HEK293 (cell line): ENCODE measurements at regions not wholly inside any gene's neighbourhood (a gene's known extent, or its start where the extent isn't known, plus 50 kb on each side); places are given as distances from the start of the nearest gene placed in this dataset.

Source experiments
- CTCF ChIA-PET: fragments of 350-600 bp; formaldehyde crosslinking; extraction: SDS; loops from one replicate; lab custom pipeline; 2021; ENCODE audit warnings: antibody characterized with exemption; lab: Yijun Ruan, JAX
- POLR2A ChIA-PET: fragments of 300-600 bp; formaldehyde crosslinking; extraction: SDS; loops from one replicate; lab custom pipeline; 2020; ENCODE audit warnings: antibody characterized with exemption, inconsistent platforms; lab: Yijun Ruan, JAX
- H3K27ac ChIP-seq: fragments of 200-500 bp; sonication (Bioruptor generic); 2 replicates; pipeline ENCODE4 v1.5.1; 2014; ENCODE audit warnings: low read depth, low read length, control low read depth, inconsistent platforms; ENCODE audit errors: extremely low read depth
- H3K36me3 ChIP-seq, 2 experiments: fragments of 200-500 bp in 1 of 2; sonication (Bioruptor generic) in 1 of 2; 1 replicate in 1 of 2; 2 replicates in 1 of 2; pipeline ENCODE4 v1.5.1; 2014 to 2017; ENCODE audit warnings: inconsistent platforms in 2 of 2, low read length in 2 of 2; ENCODE audit not compliant: control insufficient read depth in 2 of 2, insufficient read depth in 1 of 2
- H3K4me1 ChIP-seq: fragments of 200-500 bp; sonication (Bioruptor generic); 2 replicates; pipeline ENCODE4 v1.5.1; 2014; ENCODE audit warnings: mild to moderate bottlenecking, low read length, inconsistent platforms; ENCODE audit not compliant: control insufficient read depth, insufficient read depth
- H3K4me3 ChIP-seq: 2 replicates; pipeline ENCODE4 v1.5.1; 2011; ENCODE audit warnings: low read depth, mild to moderate bottlenecking, control low read depth, low read length, moderate library complexity
- H3K9me3 ChIP-seq: fragments of 200-500 bp; sonication (Bioruptor generic); 2 replicates; pipeline ENCODE4 v1.5.1; 2014; ENCODE audit warnings: low read depth, low read length, inconsistent platforms; ENCODE audit not compliant: control insufficient read depth, insufficient read depth
- GFI1B ChIP-seq: fragments of 450-650 bp; formaldehyde crosslinking; IDR thresholded peaks from 2 replicates; pipeline ENCODE4 v1.5.1; 2016; ENCODE audit warnings: missing biosample characterization, missing genetic modification characterization
- GLI4 ChIP-seq: fragments of 450-650 bp; formaldehyde crosslinking; IDR thresholded peaks from 2 replicates; pipeline ENCODE4 v1.5.1; 2016; ENCODE audit warnings: missing biosample characterization, missing genetic modification characterization
- IKZF3 ChIP-seq: fragments of 450-650 bp; IDR thresholded peaks from 2 replicates; pipeline ENCODE4 v1.5.0; 2018; ENCODE audit warnings: missing biosample characterization, mild to moderate bottlenecking, missing genetic modification characterization, moderate library complexity
- SP7 ChIP-seq: fragments of 450-650 bp; formaldehyde crosslinking; IDR thresholded peaks from 2 replicates; pipeline ENCODE4 v1.5.1; 2016; ENCODE audit warnings: missing biosample characterization, missing genetic modification characterization
- YY2 ChIP-seq: fragments of 450-650 bp; formaldehyde crosslinking; IDR thresholded peaks from 2 replicates; pipeline ENCODE4 v1.5.1; 2016; ENCODE audit warnings: missing biosample characterization, missing genetic modification characterization
- ZNF174 ChIP-seq: fragments of 450-650 bp; formaldehyde crosslinking; IDR thresholded peaks from 2 replicates; pipeline ENCODE4 v1.5.0; 2017; ENCODE audit warnings: missing biosample characterization, mild to moderate bottlenecking, missing genetic modification characterization
- ZNF184 ChIP-seq: fragments of 450-650 bp; IDR thresholded peaks from 2 replicates; pipeline ENCODE4 v1.5.1; 2018; ENCODE audit warnings: missing biosample characterization, mild to moderate bottlenecking, missing genetic modification characterization
- ZNF202 ChIP-seq: fragments of 450-650 bp; formaldehyde crosslinking; IDR thresholded peaks from 2 replicates; pipeline ENCODE4 v1.5.1; 2016; ENCODE audit warnings: missing biosample characterization, missing genetic modification characterization, borderline replicate concordance
- ZNF211 ChIP-seq: fragments of 450-650 bp; formaldehyde crosslinking; IDR thresholded peaks from 2 replicates; pipeline ENCODE4 v1.5.1; 2016; ENCODE audit warnings: low read depth, missing biosample characterization, missing genetic modification characterization
- ZNF23 ChIP-seq: fragments of 450-650 bp; formaldehyde crosslinking; IDR thresholded peaks from 2 replicates; pipeline ENCODE4 v1.5.1; 2016; ENCODE audit warnings: missing biosample characterization, missing genetic modification characterization, borderline replicate concordance
- ZNF239 ChIP-seq: fragments of 450-650 bp; formaldehyde crosslinking; IDR thresholded peaks from 2 replicates; pipeline ENCODE4 v1.5.1; 2016; ENCODE audit warnings: missing biosample characterization, missing genetic modification characterization
- ZNF473 ChIP-seq: fragments of 450-650 bp; formaldehyde crosslinking; IDR thresholded peaks from 2 replicates; pipeline ENCODE4 v1.5.1; 2017; ENCODE audit warnings: missing biosample characterization, missing genetic modification characterization
- ZNF561 ChIP-seq: fragments of 450-650 bp; IDR thresholded peaks from 2 replicates; pipeline ENCODE4 v1.5.1; 2018; ENCODE audit warnings: missing biosample characterization, missing genetic modification characterization, borderline replicate concordance
- ZNF571 ChIP-seq: fragments of 450-650 bp; formaldehyde crosslinking; IDR thresholded peaks from 2 replicates; pipeline ENCODE4 v1.5.0; 2017; ENCODE audit warnings: missing biosample characterization, missing genetic modification characterization
- ZNF623 ChIP-seq: fragments of 450-650 bp; formaldehyde crosslinking; IDR thresholded peaks from 2 replicates; pipeline ENCODE4 v1.5.1; 2016; ENCODE audit warnings: missing biosample characterization, missing genetic modification characterization
- ZNF624 ChIP-seq: fragments of 450-650 bp; formaldehyde crosslinking; IDR thresholded peaks from 2 replicates; pipeline ENCODE4 v1.5.1; 2017; ENCODE audit warnings: missing biosample characterization, missing genetic modification characterization
- ZNF626 ChIP-seq: fragments of 450-650 bp; sonication (Bioruptor Pico); formaldehyde crosslinking; IDR thresholded peaks from 2 replicates; pipeline ENCODE4 v1.5.1; 2018; ENCODE audit warnings: missing biosample characterization, missing genetic modification characterization, inconsistent platforms
- ZNF785 ChIP-seq: fragments of 450-650 bp; formaldehyde crosslinking; IDR thresholded peaks from 2 replicates; pipeline ENCODE4 v1.5.1; 2016; ENCODE audit warnings: missing biosample characterization, missing genetic modification characterization
- ZSCAN16 ChIP-seq: fragments of 450-650 bp; formaldehyde crosslinking; IDR thresholded peaks from 2 replicates; pipeline ENCODE4 v1.5.1; 2016; ENCODE audit warnings: missing biosample characterization, missing genetic modification characterization
- TF ChIP-seq, protein P1 (sequence below): fragments of 450-650 bp; formaldehyde crosslinking; IDR thresholded peaks from 2 replicates; pipeline ENCODE4 v1.5.1; 2016; ENCODE audit warnings: missing biosample characterization, missing genetic modification characterization
- TF ChIP-seq, protein P2 (sequence below): fragments of 450-650 bp; formaldehyde crosslinking; IDR thresholded peaks from 2 replicates; pipeline ENCODE4 v1.5.1; 2017; ENCODE audit warnings: missing biosample characterization, missing genetic modification characterization
- TF ChIP-seq, protein P3 (sequence below): fragments of 450-650 bp; formaldehyde crosslinking; IDR thresholded peaks from 2 replicates; pipeline ENCODE4 v1.5.1; 2016; ENCODE audit warnings: missing biosample characterization, missing genetic modification characterization
- TF ChIP-seq, protein P4 (sequence below): fragments of 450-650 bp; formaldehyde crosslinking; conservative IDR thresholded peaks from 2 replicates; pipeline ENCODE4 v1.5.1; 2016; ENCODE audit warnings: low read depth, missing biosample characterization, missing genetic modification characterization

DNA sequence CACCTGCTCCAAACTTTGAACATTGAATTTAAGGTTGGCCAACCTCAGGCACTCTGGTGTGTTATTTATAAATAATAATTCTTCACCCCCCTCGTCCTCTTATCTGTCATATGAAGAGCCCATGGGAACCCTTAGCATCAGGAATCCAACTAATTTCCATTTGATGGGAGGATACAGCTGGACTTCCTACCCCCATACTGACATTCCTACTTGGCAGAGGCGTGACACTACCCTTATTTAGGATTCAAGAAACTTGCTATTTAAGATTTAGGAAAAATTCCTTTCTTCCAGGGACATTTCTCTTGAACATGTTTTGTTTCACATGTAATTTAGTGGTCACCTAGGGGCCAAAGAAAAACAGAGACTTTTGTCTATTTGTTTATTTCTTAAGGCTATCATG, 171.9 kb upstream of the NRP1 start:
- POLR2A ChIA-PET: interaction anchor here (0.9 kb wide), 1 partner anchor 172 kb away, joined by 11 read pairs; the partner anchor contains the start of gene NRP1
- CTCF ChIA-PET: interaction anchor here (0.7 to 1.2 kb wide), 3 partner anchors 10 to 821 kb away, joined by 3 to 4 read pairs (median 3); no protein-coding TSS in a partner anchor
- peaks cover 15% of the 10 kb centered on the region; the same call in 1 of the 2 replicates for H3K4me1 ChIP-seq
- no peaks in the 10 kb centered on the region for H3K36me3 ChIP-seq
- no peak overlapping the region for H3K27ac ChIP-seq
- TF ChIP-seq ZNF202: no peak
- no peak for TF ChIP-seq ZNF626 (tag by site-specific recombination)
- TF ChIP-seq GLI4 (tag by site-specific recombination): no peak
- TF ChIP-seq ZNF174 (tag by site-specific recombination): no peak
- TF ChIP-seq ZNF23: no peak
- no peak for TF ChIP-seq YY2 (tag by site-specific recombination)
- TF ChIP-seq ZNF624 (tag by site-specific recombination): no peak
- TF ChIP-seq, protein P1, sequence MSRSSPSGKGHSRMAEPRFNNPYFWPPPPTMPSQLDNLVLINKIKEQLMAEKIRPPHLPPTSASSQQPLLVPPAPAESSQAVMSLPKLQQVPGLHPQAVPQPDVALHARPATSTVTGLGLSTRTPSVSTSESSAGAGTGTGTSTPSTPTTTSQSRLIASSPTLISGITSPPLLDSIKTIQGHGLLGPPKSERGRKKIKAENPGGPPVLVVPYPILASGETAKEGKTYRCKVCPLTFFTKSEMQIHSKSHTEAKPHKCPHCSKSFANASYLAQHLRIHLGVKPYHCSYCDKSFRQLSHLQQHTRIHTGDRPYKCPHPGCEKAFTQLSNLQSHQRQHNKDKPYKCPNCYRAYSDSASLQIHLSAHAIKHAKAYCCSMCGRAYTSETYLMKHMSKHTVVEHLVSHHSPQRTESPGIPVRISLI (tag by site-specific recombination): no peak
- TF ChIP-seq SP7 (tag by site-specific recombination): no peak
- TF ChIP-seq ZNF785 (tag by site-specific recombination): no peak
- no peaks in the 10 kb centered on the region for H3K9me3 ChIP-seq
- H3K4me3 ChIP-seq: no peak overlapping the region

DNA sequence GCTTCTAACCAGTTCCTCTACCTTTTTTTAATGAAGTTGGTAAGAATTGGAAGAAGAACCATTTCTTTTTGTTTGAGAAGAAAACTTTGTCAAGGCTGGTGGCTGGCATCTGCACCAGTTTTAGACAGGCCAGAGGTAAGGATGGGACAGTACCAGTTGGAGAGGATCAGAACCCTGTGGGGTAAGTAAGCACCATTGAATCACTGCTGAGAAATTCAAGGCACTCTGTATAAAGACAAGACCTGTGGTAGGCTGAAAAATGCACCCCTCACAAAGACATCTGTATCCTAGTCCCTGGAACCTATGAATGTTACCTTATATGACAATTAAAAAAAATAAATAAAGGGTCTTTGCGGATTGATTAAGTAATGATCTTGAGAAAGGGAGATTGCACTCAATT, 166.7 kb upstream of the NRP1 start:
- H3K9me3 ChIP-seq: no peaks in the 10 kb centered on the region
- ChIA-PET CTCF (interaction anchor here (0.7 kb wide), 1 partner anchor 17 kb away, joined by 5 read pairs; no protein-coding TSS in a partner anchor), POLR2A (no interaction called here)
- no peaks in the 10 kb centered on the region for H3K36me3 ChIP-seq
- H3K4me1 ChIP-seq: no peaks in the 10 kb centered on the region
- TF ChIP-seq, protein P2, sequence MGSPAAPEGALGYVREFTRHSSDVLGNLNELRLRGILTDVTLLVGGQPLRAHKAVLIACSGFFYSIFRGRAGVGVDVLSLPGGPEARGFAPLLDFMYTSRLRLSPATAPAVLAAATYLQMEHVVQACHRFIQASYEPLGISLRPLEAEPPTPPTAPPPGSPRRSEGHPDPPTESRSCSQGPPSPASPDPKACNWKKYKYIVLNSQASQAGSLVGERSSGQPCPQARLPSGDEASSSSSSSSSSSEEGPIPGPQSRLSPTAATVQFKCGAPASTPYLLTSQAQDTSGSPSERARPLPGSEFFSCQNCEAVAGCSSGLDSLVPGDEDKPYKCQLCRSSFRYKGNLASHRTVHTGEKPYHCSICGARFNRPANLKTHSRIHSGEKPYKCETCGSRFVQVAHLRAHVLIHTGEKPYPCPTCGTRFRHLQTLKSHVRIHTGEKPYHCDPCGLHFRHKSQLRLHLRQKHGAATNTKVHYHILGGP (tag by site-specific recombination): no peak
- TF ChIP-seq ZNF561: no peak
- TF ChIP-seq ZNF202: no peak
- no peak for TF ChIP-seq GFI1B
- no peak for TF ChIP-seq ZNF184 (tag by site-specific recombination)
- TF ChIP-seq ZNF211 (tag by site-specific recombination): no peak
- TF ChIP-seq ZNF623 (tag by site-specific recombination): no peak
- TF ChIP-seq ZNF473 (tag by site-specific recombination): no peak
- no peak overlapping the region for H3K27ac ChIP-seq
- H3K4me3 ChIP-seq: no peak overlapping the region

DNA sequence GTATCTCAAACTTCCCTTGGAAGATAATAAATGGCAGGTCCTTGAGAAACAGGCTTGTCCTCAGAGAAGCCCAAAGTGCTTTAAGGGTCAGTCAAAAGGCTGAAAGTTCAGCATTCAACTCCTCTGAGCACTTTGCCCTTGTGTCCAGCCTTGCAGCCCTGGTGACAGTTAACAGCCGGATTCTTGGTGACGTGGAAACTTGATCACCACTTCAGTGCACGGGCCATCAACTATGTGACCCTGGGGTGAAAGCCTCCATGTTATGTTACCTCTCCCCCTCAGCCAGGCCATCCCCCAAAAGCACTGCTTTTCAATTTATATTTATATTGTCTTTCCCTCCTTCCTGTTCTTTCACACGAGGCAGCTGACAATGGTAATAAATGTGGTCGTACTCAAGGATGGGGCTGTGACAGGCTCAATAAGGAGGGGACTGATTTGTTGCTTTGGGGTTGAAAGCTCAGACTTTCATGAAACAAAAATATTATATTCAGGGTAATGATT, 164.0 kb upstream of the NRP1 start:
- H3K9me3 ChIP-seq: no peaks in the 10 kb centered on the region
- no peak overlapping the region for H3K4me3 ChIP-seq
- CTCF ChIA-PET: interaction anchor here (0.6 kb wide), 1 partner anchor 552 kb away, joined by 3 read pairs; no protein-coding TSS in a partner anchor
- POLR2A ChIA-PET: interaction anchor here (0.9 kb wide), 1 partner anchor 16 kb away, joined by 4 read pairs; no protein-coding TSS in a partner anchor
- H3K27ac ChIP-seq: no peak overlapping the region
- H3K36me3 ChIP-seq: no peaks in the 10 kb centered on the region
- no peaks in the 10 kb centered on the region for H3K4me1 ChIP-seq
- TF ChIP-seq, protein P3, sequence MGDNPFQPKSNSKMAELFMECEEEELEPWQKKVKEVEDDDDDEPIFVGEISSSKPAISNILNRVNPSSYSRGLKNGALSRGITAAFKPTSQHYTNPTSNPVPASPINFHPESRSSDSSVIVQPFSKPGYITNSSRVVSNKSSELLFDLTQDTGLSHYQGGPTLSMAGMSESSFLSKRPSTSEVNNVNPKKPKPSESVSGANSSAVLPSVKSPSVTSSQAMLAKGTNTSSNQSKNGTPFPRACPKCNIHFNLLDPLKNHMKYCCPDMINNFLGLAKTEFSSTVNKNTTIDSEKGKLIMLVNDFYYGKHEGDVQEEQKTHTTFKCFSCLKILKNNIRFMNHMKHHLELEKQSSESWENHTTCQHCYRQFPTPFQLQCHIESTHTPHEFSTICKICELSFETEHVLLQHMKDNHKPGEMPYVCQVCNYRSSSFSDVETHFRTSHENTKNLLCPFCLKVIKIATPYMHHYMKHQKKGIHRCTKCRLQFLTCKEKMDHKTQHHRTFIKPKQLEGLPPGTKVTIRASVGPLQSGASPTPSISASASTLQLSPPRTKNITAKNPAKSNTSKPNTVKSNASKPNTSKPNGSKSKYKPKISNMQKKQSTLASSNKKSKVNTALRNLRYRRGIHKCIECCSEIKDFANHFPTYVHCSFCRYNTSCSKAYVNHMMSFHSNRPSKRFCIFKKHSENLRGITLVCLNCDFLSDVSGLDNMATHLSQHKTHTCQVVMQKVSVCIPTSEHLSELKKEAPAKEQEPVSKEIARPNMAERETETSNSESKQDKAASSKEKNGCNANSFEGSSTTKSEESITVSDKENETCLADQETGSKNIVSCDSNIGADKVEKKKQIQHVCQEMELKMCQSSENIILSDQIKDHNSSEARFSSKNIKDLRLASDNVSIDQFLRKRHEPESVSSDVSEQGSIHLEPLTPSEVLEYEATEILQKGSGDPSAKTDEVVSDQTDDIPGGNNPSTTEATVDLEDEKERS (tag by site-specific recombination): no peak
- TF ChIP-seq IKZF3 (tag by site-specific recombination) (no peak), ZNF239 (tag by site-specific recombination) (no peak), ZSCAN16 (tag by site-specific recombination) (no peak), ZNF785 (tag by site-specific recombination) (no peak), ZNF571 (tag by site-specific recombination) (no peak)
- TF ChIP-seq, protein P4, sequence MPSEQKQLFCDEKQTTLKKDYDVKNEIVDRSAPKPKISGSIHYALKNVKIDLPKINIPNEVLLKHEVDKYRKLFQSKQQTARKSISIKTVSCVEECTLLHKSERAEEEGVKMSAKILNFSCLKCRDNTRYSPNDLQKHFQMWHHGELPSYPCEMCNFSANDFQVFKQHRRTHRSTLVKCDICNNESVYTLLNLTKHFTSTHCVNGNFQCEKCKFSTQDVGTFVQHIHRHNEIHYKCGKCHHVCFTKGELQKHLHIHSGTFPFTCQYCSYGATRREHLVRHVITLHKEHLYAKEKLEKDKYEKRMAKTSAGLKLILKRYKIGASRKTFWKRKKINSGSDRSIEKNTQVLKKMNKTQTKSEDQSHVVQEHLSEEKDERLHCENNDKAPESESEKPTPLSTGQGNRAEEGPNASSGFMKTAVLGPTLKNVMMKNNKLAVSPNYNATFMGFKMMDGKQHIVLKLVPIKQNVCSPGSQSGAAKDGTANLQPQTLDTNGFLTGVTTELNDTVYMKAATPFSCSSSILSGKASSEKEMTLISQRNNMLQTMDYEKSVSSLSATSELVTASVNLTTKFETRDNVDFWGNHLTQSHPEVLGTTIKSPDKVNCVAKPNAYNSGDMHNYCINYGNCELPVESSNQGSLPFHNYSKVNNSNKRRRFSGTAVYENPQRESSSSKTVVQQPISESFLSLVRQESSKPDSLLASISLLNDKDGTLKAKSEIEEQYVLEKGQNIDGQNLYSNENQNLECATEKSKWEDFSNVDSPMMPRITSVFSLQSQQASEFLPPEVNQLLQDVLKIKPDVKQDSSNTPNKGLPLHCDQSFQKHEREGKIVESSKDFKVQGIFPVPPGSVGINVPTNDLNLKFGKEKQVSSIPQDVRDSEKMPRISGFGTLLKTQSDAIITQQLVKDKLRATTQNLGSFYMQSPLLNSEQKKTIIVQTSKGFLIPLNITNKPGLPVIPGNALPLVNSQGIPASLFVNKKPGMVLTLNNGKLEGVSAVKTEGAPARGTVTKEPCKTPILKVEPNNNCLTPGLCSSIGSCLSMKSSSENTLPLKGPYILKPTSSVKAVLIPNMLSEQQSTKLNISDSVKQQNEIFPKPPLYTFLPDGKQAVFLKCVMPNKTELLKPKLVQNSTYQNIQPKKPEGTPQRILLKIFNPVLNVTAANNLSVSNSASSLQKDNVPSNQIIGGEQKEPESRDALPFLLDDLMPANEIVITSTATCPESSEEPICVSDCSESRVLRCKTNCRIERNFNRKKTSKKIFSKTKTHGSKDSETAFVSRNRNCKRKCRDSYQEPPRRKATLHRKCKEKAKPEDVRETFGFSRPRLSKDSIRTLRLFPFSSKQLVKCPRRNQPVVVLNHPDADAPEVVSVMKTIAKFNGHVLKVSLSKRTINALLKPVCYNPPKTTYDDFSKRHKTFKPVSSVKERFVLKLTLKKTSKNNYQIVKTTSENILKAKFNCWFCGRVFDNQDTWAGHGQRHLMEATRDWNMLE: no peak
